Mucosa of descending colon (tissue), 3 donors: ENCODE measurements at regions not wholly inside any gene's neighbourhood (a gene's known extent, or its start where the extent isn't known, plus 50 kb on each side); places are given as distances from the start of the nearest gene placed in this dataset.
A peak's percentile ranks its signal among the peaks of the same experiment; 100 is the strongest.

Experiments
- ATAC-seq: fragments of 200-7000 bp; cut with Tn5 transposase; one replicate; pipeline ENCODE4 v1.9.1; 2020; ENCODE audit warnings: mild to moderate bottlenecking, moderate library complexity
- DNase-seq, 3 donors: peaks; one replicate each; pipeline ENCODE4 v3.0.0-alpha.2; 2020
- H3K36me3 ChIP-seq: fragments of 200-600 bp; one replicate; pipeline ENCODE4 v1.8.0; 2021; ENCODE audit warnings: low read depth, mild to moderate bottlenecking
- H3K4me1 ChIP-seq: fragments of 200-600 bp; one replicate; pipeline ENCODE4 v1.8.0; 2021; ENCODE audit warnings: low read depth, mild to moderate bottlenecking
- H3K4me3 ChIP-seq: fragments of 200-600 bp; one replicate; pipeline ENCODE4 v1.8.0; 2021; ENCODE audit warnings: mild to moderate bottlenecking
- H3K9me3 ChIP-seq: fragments of 200-600 bp; one replicate; pipeline ENCODE4 v1.8.0; 2021; ENCODE audit warnings: mild to moderate bottlenecking
- intact Hi-C, 2 donors: fragments of 100-400 bp; cut with DNase I in 1 of 2; cut with micrococcal nuclease in 1 of 2; formaldehyde crosslinking; loops; one replicate each; pipeline versions ENCODE4 v1.11.0 to v1.11.1; 2022; cut with DNase I, micrococcal nuclease
- TF ChIP-seq, protein P1 (sequence below): fragments of 200-600 bp; IDR thresholded peaks from one replicate; pipeline ENCODE4 v1.8.0; 2022; ENCODE audit warnings: antibody characterized with exemption, mild to moderate bottlenecking
- donor health status: DM: no; HTN: no; CAD: no; lungs with moderate emphysema.
- donor health status: DM: no; HTN: no; CAD: no.
- donor health status: DM: no; HTN: yes; CAD: no.

DNA sequence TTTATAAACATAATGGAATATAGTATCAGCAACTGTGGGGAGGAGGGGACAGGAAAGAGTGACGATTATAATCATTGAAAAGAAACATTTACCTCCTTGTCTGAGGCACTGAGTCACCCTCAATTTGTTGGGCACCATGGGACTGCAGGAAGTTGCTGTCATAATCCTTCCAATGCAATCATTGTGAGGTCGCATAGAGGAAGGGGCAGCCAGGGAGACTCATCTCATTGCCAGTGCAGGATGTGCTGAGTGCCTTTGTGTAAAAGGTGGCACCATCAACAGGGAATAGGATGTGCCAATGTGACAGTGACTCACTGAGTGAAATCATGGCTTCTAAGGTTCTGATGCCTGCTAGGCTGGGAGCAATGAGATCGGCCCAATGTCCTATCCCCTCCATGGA, 300.4 kb upstream of the ADAMTS9 start:
- intact Hi-C loops, result no loop called here
- TF ChIP-seq, protein P1, sequence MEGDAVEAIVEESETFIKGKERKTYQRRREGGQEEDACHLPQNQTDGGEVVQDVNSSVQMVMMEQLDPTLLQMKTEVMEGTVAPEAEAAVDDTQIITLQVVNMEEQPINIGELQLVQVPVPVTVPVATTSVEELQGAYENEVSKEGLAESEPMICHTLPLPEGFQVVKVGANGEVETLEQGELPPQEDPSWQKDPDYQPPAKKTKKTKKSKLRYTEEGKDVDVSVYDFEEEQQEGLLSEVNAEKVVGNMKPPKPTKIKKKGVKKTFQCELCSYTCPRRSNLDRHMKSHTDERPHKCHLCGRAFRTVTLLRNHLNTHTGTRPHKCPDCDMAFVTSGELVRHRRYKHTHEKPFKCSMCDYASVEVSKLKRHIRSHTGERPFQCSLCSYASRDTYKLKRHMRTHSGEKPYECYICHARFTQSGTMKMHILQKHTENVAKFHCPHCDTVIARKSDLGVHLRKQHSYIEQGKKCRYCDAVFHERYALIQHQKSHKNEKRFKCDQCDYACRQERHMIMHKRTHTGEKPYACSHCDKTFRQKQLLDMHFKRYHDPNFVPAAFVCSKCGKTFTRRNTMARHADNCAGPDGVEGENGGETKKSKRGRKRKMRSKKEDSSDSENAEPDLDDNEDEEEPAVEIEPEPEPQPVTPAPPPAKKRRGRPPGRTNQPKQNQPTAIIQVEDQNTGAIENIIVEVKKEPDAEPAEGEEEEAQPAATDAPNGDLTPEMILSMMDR, result no peak
- no peak for DNase-seq
- no peaks in the 10 kb centered on the region for H3K36me3 ChIP-seq
- H3K4me1 ChIP-seq, result no peaks in the 10 kb centered on the region
- peak; percentile 42 for ATAC-seq
- H3K4me3 ChIP-seq, result no peak overlapping the region
- H3K9me3 ChIP-seq, result no peaks in the 10 kb centered on the region

DNA sequence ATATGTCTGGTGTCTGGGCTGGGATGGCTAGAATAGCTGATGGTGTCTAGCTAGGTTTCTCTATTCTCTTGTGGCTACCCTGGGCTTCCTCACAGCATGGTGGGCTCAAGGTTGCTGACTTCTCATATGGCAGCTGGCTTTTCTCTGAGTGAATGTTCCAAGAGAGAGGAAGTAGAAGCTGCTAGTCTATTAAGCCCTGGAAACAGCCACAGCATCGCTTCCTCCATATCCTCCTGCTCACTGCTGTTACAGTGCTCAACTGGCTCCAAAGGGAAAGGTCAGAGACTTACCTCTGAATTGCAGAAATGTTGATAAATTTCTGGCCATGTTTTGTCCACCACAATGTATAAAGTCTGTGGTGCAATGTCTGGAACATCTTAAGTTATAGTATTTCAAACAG, 299.9 kb upstream of the ADAMTS9 start:
- ATAC-seq (no peak), DNase-seq (no peak)
- no peaks in the 10 kb centered on the region for H3K4me1 ChIP-seq
- no peaks in the 10 kb centered on the region for H3K36me3 ChIP-seq
- intact Hi-C loops, result no loop called here
- TF ChIP-seq, protein P1, result no peak
- no peak overlapping the region for H3K4me3 ChIP-seq
- H3K9me3 ChIP-seq, result no peaks in the 10 kb centered on the region

DNA sequence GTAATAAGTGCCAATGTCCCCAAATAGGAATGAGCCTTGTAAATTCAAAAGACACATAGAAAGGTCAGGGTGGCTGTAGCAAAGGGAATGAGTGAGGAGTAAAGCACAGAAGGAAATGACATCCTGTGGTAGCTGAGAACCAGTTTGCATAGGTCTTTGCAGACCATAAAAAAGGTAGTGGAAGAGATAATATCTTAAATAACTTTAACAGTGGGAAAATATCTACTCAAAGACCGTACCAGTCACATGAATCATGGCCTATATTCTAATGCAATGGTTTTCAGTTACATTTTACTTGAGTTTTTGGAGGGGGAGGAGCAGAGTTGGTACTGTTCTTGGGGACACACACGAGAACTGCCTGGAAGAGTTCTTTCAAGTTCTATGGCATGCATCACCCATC, 297.3 kb upstream of the ADAMTS9 start:
- Histone ChIP-seq H3K36me3 (no peaks in the 10 kb centered on the region), H3K9me3 (no peaks in the 10 kb centered on the region), H3K4me1 (no peaks in the 10 kb centered on the region), H3K4me3 (no peak overlapping the region)
- ATAC-seq (no peak), DNase-seq (no peak)
- TF ChIP-seq, protein P1, result no peak
- intact Hi-C loops, result no loop called here

DNA sequence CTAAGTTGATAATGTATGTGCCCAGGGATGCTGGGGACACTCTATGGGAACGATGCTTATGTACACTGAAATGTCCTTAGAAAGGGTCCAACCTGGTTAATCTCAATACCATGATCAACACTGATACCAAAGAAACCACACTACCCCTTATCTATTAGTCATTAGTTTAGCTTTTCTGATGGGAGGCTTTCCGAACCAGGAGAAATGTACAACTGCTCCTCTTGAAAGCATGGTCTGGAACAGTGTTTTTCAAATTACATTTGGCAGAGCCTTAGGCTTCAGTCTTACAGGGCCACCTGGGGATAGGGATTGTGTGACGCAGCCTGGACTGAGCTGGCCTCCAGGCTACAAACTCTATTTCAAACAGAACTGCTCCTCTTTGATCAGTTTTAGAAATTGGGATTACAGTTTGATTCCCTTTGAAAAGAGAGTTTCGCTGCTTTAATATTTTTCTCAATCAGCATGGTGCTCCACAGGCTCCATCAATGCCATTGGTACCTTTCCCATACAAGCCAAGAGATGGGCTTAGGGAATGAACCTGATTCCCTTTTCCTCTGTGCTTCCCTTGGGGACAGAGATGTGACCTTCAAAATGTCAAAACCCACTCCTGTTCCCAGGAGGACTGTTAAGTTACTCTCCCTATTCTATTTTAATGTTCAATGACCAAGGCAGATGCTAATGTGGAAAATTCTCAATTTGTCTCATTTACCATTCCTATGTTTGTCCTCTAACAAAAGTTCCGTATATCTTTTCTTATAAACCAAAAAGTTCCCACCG, 296.0 kb upstream of the ADAMTS9 start:
- TF ChIP-seq, protein P1, result no peak
- ATAC-seq (no peak), DNase-seq (no peak)
- H3K36me3 ChIP-seq, result no peaks in the 10 kb centered on the region
- H3K4me3 ChIP-seq, result no peak overlapping the region
- intact Hi-C loops, result no loop called here
- no peaks in the 10 kb centered on the region for H3K9me3 ChIP-seq
- H3K4me1 ChIP-seq, result no peaks in the 10 kb centered on the region

DNA sequence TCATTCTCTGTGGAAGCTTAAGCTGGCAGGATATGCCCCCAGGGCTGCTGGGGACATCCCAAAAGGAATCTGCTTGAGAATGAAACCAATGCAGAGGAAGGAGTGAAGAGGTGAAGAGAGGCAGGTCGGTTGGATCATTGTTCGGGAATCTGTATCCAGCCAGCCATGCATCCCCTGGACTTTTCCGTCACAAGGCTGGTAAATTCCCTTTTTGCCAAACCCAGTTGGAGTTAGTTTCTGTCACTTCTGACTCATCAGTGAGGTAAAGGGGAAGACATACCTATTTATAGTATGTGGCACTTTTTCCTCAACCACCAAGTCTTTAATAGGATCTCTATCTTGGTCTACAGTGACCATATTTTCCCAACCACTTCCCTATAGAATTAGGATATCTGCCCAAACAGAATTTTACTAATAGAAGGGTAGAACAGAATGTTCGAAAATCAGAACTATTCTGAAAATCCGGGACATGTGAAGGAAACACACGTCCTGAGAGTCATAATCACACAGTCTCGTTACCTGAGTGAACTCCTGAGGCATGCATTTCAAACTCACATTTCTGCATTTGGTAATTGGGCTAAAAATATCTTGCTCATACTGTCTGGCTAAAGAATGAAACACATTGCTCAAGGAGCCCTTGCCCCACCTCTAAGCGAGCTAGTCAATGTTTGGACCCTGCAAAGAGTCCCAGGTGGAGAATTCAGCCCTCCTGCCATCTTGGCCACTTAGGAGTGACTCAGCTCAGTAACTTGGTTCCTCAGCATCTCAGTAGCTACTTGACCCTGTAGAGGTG, 289.7 kb upstream of the ADAMTS9 start:
- DNase-seq (no peak), ATAC-seq (no peak)
- TF ChIP-seq, protein P1, result no peak
- intact Hi-C loops, result no loop called here
- no peaks in the 10 kb centered on the region for H3K36me3 ChIP-seq
- H3K4me3 ChIP-seq, result no peak overlapping the region
- no peaks in the 10 kb centered on the region for H3K4me1 ChIP-seq
- no peaks in the 10 kb centered on the region for H3K9me3 ChIP-seq
